ENCODE measurements at regions not wholly inside any gene's neighbourhood (a gene's known extent, or its start where the extent isn't known, plus 50 kb on each side); places are given as distances from the start of the nearest gene placed in this dataset.

DNA sequence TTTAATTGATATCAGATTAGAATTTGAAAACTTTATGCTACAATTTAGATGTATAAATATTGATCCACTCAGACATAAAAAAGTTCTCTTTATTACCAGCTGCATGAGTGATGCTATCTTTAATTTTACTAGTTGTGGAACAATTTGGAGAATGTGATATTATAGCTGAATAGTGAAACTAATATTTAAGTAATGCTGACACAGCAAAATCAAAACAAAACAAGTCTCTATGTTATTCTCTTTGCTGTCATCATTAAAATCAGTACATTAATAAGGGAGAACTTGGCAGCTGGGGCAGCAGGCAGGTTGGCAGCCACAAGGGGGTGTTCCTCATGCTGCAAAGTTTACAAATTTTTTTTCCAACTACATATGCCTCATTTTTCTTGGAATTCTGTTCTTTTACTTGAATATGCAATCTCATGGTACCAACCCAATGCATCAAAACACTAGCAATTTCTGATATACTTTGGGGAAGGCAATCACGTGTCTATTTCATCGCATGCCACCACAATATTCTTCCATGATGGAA is 585.3 kb downstream of the FGF9 start:
- H3K4me3 ChIP-seq = no peak overlapping the region

GRCh38 chr13:22262001-22262885 is 591.4 kb downstream of the FGF9 start:
- Histone ChIP-seq H3K27ac (no peak overlapping the region), H3K4me1 (peaks cover 0 to 8% (median 0%) of the 10 kb centered on the region in 3 donors), H3K4me3 (no peak overlapping the region), H3K9me3 (no peaks in the 10 kb centered on the region), H3K27me3 (no peaks in the 10 kb centered on the region), H3K36me3 (no peaks in the 10 kb centered on the region)
- WGBS, 2 donors (ENCODE audit: low coverage in 1 of 2) = 29% methylated on average over 5 of the region's 6 CpGs
- TF ChIP-seq POLR2A (IDR thresholded peaks at IDR 0.05) = no peak
- TF ChIP-seq POLR2AphosphoS5 (IDR thresholded peaks at IDR 0.05) = no peak
- TF ChIP-seq EP300 (IDR thresholded peaks at IDR 0.05) = no peak
- TF ChIP-seq CTCF (IDR thresholded peaks at IDR 0.05) = no peak
- no peak for ATAC-seq

More for the DNA sequence above, 585.3 kb downstream of the FGF9 start:
- 79 to 90% methylated on average over 2 of the region's 2 CpGs for WGBS, 2 donors (ENCODE audit: low coverage in 1 of 2)
- TF ChIP-seq POLR2AphosphoS5 (IDR thresholded peaks at IDR 0.05) (no peak), POLR2A (IDR thresholded peaks at IDR 0.05) (no peak), EP300 (IDR thresholded peaks at IDR 0.05) (no peak), CTCF (IDR thresholded peaks at IDR 0.05) (no peak)
- H3K4me1 ChIP-seq = no peaks in the 10 kb centered on the region
- no peak overlapping the region for H3K27ac ChIP-seq
- no peaks in the 10 kb centered on the region for H3K36me3 ChIP-seq
- no peaks in the 10 kb centered on the region for H3K9me3 ChIP-seq
- H3K27me3 ChIP-seq = no peaks in the 10 kb centered on the region
- no peak for ATAC-seq

DNA sequence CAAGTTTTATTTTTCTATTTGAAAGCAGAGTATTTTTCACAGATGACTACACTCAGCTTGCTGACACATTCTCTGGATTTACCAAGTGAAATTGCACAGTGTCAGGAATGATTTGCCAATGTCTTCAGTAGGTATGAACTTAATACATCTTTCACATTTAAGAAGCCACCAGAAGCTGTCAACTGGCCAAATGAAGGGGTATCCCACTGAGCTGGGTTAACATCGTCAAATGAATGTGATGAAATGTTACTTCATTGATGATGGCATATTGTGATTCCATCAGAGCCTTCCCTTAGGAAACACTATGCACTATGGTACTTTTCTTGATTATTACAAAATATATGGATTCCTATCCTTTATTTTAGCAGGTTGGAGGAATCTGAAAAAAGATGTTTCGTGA is 592.3 kb downstream of the FGF9 start:
- WGBS, 2 donors (ENCODE audit: low coverage in 1 of 2) = 68 to 100% methylated on average over 2 of the region's 2 CpGs
- H3K27ac ChIP-seq = no peak overlapping the region
- no peaks in the 10 kb centered on the region for H3K9me3 ChIP-seq

GRCh38 chr13:22265563-22265962 is 594.7 kb downstream of the FGF9 start:
- WGBS, 2 donors (ENCODE audit: low coverage in 1 of 2) = 86 to 96% methylated on average over 4 to 5 of the region's 5 CpGs
- H3K36me3 ChIP-seq = no peaks in the 10 kb centered on the region
- H3K4me1 ChIP-seq = peaks cover 0 to 8% (median 0%) of the 10 kb centered on the region in 3 donors
- no peaks in the 10 kb centered on the region for H3K9me3 ChIP-seq
- H3K27me3 ChIP-seq = no peaks in the 10 kb centered on the region
- H3K4me3 ChIP-seq = no peak overlapping the region
- no peak overlapping the region for H3K27ac ChIP-seq
- TF ChIP-seq POLR2AphosphoS5 (IDR thresholded peaks at IDR 0.05) = no peak
- TF ChIP-seq EP300 (IDR thresholded peaks at IDR 0.05) = no peak
- no peak for TF ChIP-seq CTCF (IDR thresholded peaks at IDR 0.05)
- no peak for TF ChIP-seq POLR2A (IDR thresholded peaks at IDR 0.05)
- no peak for ATAC-seq

More for the DNA sequence above, 592.3 kb downstream of the FGF9 start:
- H3K4me3 ChIP-seq = no peak overlapping the region
- peaks cover 0 to 8% (median 0%) of the 10 kb centered on the region in 3 donors for H3K4me1 ChIP-seq
- ATAC-seq = no peak
- H3K36me3 ChIP-seq = no peaks in the 10 kb centered on the region
- no peak for TF ChIP-seq CTCF (IDR thresholded peaks at IDR 0.05)
- no peak for TF ChIP-seq EP300 (IDR thresholded peaks at IDR 0.05)
- no peak for TF ChIP-seq POLR2A (IDR thresholded peaks at IDR 0.05)
- TF ChIP-seq POLR2AphosphoS5 (IDR thresholded peaks at IDR 0.05) = no peak
- no peaks in the 10 kb centered on the region for H3K27me3 ChIP-seq

- Histone ChIP-seq H3K4me1 (no peaks in the 10 kb centered on the region), H3K27me3 (no peaks in the 10 kb centered on the region), H3K27ac (no peak overlapping the region), H3K36me3 (no peaks in the 10 kb centered on the region), H3K4me3 (no peak overlapping the region), H3K9me3 (no peaks in the 10 kb centered on the region)
- no peak for ATAC-seq
- TF ChIP-seq CTCF (IDR thresholded peaks at IDR 0.05) = no peak
- WGBS, 2 donors (ENCODE audit: low coverage in 1 of 2) = no CpG with 5 or more reads among the region's 5 CpGs
These were observed 600.0 kb downstream of the FGF9 start for GRCh38 chr13:22270881-22271280.

Measured in gastroesophageal sphincter (tissue), 4 donors.